HepG2 (cell line): ENCODE measurements at regions not wholly inside any gene's neighbourhood (a gene's known extent, or its start where the extent isn't known, plus 50 kb on each side); places are given as distances from the start of the nearest gene placed in this dataset.
A peak's percentile ranks its signal among the peaks of the same experiment; 100 is the strongest.

Experiments
- CAMTA2 ChIP-seq: sonication (generic); formaldehyde crosslinking; IDR thresholded peaks from 2 replicates; pipeline ENCODE4 v1.4.0; 2020; ENCODE audit warnings: mild to moderate bottlenecking, missing genetic modification reagents, borderline replicate concordance
- CHD2 ChIP-seq: IDR thresholded peaks from 2 replicates; pipeline ENCODE4 v1.6.1; 2011; ENCODE audit warnings: low read depth, low read length, improper control_type of control experiment
- GATA4 ChIP-seq: sonication (generic); IDR thresholded peaks from 2 replicates; pipeline ENCODE4 v1.6.1; 2016; ENCODE audit warnings: antibody characterized with exemption, low read depth, borderline replicate concordance
- HMG20A ChIP-seq: IDR thresholded peaks from 2 replicates; pipeline ENCODE4 v1.6.1; 2016; ENCODE audit warnings: borderline replicate concordance
- HMGXB4 ChIP-seq, 2 experiments: sonication (generic) in 1 of 2; formaldehyde crosslinking in 1 of 2; IDR thresholded peaks; 2 replicates each; pipeline versions ENCODE4 v1.4.0 to v1.6.1; 2018 to 2020; ENCODE audit warnings: missing genetic modification reagents in 2 of 2, borderline replicate concordance in 1 of 2, low read depth in 1 of 2, mild to moderate bottlenecking in 1 of 2, missing biosample characterization in 1 of 2
- JUND ChIP-seq: sonication (generic); formaldehyde crosslinking; IDR thresholded peaks from 2 replicates; pipeline ENCODE4 v1.8.0; 2022; ENCODE audit warnings: mild to moderate bottlenecking, missing genetic modification reagents
- NCOA5 ChIP-seq: sonication (generic); formaldehyde crosslinking; IDR thresholded peaks from 2 replicates; pipeline ENCODE4 v1.4.0; 2020; ENCODE audit warnings: missing genetic modification reagents
- RAD51 ChIP-seq: fragments of 450-650 bp; IDR thresholded peaks from 2 replicates; pipeline ENCODE4 v1.6.1; 2016; ENCODE audit warnings: borderline replicate concordance
- ZBTB10 ChIP-seq: sonication (generic); formaldehyde crosslinking; IDR thresholded peaks from 2 replicates; pipeline ENCODE4 v1.4.0; 2020; ENCODE audit warnings: missing genetic modification reagents, borderline replicate concordance
- ZNF121 ChIP-seq: sonication (generic); formaldehyde crosslinking; IDR thresholded peaks from 2 replicates; pipeline ENCODE4 v1.5.0; 2020; ENCODE audit warnings: mild to moderate bottlenecking, missing genetic modification reagents
- ZNF230 ChIP-seq: sonication (generic); formaldehyde crosslinking; IDR thresholded peaks from 2 replicates; pipeline ENCODE4 v1.4.0; 2020; ENCODE audit warnings: mild to moderate bottlenecking, missing genetic modification reagents
- ZNF281 ChIP-seq: sonication (generic); formaldehyde crosslinking; IDR thresholded peaks from 2 replicates; pipeline ENCODE4 v1.4.0; 2020; ENCODE audit warnings: missing genetic modification reagents, borderline replicate concordance
- ZNF737 ChIP-seq: sonication (generic); formaldehyde crosslinking; IDR thresholded peaks from 2 replicates; pipeline ENCODE4 v1.5.0; 2020; ENCODE audit warnings: missing genetic modification reagents, mild to moderate bottlenecking, borderline replicate concordance
- ZNF746 ChIP-seq: sonication (generic); formaldehyde crosslinking; IDR thresholded peaks from 2 replicates; pipeline ENCODE4 v1.8.0; 2022; ENCODE audit warnings: mild to moderate bottlenecking, missing genetic modification reagents
- TF ChIP-seq, protein P1 (sequence below): sonication (generic); formaldehyde crosslinking; IDR thresholded peaks from 2 replicates; pipeline ENCODE4 v1.4.0; 2020; ENCODE audit warnings: mild to moderate bottlenecking, missing genetic modification reagents

DNA sequence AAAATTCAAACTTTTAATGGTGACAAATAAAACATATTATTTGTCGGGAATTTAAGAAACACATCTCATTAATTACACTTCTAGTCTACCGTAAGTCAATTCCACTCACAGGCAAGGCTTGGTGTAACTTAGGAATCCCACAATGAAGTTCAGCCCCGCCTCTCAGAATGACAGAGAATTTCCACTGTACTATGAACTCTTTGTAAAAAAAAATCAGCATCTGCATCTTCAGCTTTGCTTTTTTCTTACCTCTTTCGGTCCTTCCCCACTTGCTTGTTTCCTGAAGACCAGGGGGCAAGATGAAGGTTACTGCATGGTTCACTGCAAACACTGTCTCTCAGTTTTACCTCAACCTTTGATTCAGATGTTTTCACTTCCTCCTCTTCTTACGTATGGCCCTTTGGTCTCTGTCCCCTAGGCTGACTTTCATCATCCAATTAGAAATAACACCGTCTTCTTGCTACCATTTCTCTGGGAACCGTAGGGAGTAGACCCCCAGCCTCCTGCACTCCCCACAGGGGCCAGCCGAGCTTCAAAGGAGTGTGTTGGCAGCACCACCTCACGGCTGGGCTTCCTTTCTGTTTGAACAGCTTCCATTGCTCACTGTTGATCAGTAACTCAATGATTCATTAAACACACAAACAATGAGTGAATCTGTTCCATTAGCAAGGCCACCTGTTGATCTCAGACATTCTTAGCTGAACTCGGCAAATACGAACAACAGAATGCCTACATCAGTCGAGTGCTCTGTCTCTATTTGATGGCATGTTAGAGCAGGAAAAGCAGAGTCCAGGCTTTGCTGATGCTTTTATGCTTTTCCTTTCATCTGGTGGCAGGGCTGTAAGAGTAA lies 343.0 kb downstream of the BMP4 start (continued):
- TF ChIP-seq RAD51 (no peak), GATA4 (peak; percentile 78; the same call in 1 of the 2 replicates), JUND (CRISPR knock-in tag) (peak; percentile 99), ZNF737 (no peak; the same call in 1 of the 2 replicates), NCOA5 (CRISPR knock-in tag) (no peak), ZBTB10 (CRISPR knock-in tag) (no peak), CHD2 (no peak), HMG20A (CRISPR knock-in tag) (peak; percentile 98), ZNF230 (0 out of 2 replicates have a peak, but pooled peaks have one; percentile 45), HMGXB4 (CRISPR knock-in tag; IDR thresholded peaks at IDR 0.05; ENCODE audit: borderline replicate concordance in 1 of 2, low read depth in 1 of 2) (peak; percentile 12 to 69; a peak in 2 of 4 replicates), ZNF281 (CRISPR knock-in tag) (peak; percentile 66; the same call in 1 of the 2 replicates), ZNF121 (CRISPR knock-in tag) (peak; percentile 52; the same call in 1 of the 2 replicates), CAMTA2 (CRISPR knock-in tag) (no peak), ZNF746 (CRISPR knock-in tag) (peak; percentile 76)
- TF ChIP-seq, protein P1, sequence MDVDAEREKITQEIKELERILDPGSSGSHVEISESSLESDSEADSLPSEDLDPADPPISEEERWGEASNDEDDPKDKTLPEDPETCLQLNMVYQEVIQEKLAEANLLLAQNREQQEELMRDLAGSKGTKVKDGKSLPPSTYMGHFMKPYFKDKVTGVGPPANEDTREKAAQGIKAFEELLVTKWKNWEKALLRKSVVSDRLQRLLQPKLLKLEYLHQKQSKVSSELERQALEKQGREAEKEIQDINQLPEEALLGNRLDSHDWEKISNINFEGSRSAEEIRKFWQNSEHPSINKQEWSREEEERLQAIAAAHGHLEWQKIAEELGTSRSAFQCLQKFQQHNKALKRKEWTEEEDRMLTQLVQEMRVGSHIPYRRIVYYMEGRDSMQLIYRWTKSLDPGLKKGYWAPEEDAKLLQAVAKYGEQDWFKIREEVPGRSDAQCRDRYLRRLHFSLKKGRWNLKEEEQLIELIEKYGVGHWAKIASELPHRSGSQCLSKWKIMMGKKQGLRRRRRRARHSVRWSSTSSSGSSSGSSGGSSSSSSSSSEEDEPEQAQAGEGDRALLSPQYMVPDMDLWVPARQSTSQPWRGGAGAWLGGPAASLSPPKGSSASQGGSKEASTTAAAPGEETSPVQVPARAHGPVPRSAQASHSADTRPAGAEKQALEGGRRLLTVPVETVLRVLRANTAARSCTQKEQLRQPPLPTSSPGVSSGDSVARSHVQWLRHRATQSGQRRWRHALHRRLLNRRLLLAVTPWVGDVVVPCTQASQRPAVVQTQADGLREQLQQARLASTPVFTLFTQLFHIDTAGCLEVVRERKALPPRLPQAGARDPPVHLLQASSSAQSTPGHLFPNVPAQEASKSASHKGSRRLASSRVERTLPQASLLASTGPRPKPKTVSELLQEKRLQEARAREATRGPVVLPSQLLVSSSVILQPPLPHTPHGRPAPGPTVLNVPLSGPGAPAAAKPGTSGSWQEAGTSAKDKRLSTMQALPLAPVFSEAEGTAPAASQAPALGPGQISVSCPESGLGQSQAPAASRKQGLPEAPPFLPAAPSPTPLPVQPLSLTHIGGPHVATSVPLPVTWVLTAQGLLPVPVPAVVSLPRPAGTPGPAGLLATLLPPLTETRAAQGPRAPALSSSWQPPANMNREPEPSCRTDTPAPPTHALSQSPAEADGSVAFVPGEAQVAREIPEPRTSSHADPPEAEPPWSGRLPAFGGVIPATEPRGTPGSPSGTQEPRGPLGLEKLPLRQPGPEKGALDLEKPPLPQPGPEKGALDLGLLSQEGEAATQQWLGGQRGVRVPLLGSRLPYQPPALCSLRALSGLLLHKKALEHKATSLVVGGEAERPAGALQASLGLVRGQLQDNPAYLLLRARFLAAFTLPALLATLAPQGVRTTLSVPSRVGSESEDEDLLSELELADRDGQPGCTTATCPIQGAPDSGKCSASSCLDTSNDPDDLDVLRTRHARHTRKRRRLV (CRISPR knock-in tag) = 0 out of 2 replicates have a peak, but pooled peaks have one; percentile 57
